HepG2 (cell line): ENCODE measurements at regions not wholly inside any gene's neighbourhood (a gene's known extent, or its start where the extent isn't known, plus 50 kb on each side); places are given as distances from the start of the nearest gene placed in this dataset.

Experiments used
- ADNP ChIP-seq: sonication (generic); formaldehyde crosslinking; IDR thresholded peaks from 2 replicates; pipeline ENCODE4 v1.4.0; 2020; ENCODE audit warnings: missing genetic modification reagents
- EEA1 ChIP-seq: sonication (generic); formaldehyde crosslinking; IDR thresholded peaks from 2 replicates; pipeline ENCODE4 v1.5.1; 2020; ENCODE audit warnings: mild to moderate bottlenecking, missing genetic modification reagents, borderline replicate concordance
- FOSL1 ChIP-seq: sonication (generic); formaldehyde crosslinking; IDR thresholded peaks from 2 replicates; pipeline ENCODE4 v1.9.0; 2021; ENCODE audit warnings: missing genetic modification reagents, borderline replicate concordance
- IRX3 ChIP-seq: sonication (generic); formaldehyde crosslinking; IDR thresholded peaks from 2 replicates; pipeline ENCODE4 v1.8.1; 2023; ENCODE audit warnings: mild to moderate bottlenecking, low read depth, missing genetic modification reagents, borderline replicate concordance
- NFRKB ChIP-seq: fragments of 450-650 bp; IDR thresholded peaks from 2 replicates; pipeline ENCODE4 v1.6.1; 2017
- SP140L ChIP-seq: sonication (generic); formaldehyde crosslinking; IDR thresholded peaks from 2 replicates; pipeline ENCODE4 v1.4.0; 2020; ENCODE audit warnings: missing genetic modification reagents, borderline replicate concordance
- SRF ChIP-seq: IDR thresholded peaks from 2 replicates; pipeline ENCODE4 v1.6.1; 2011; ENCODE audit warnings: mild to moderate bottlenecking, low read depth, low read length, moderate library complexity
- ZNF431 ChIP-seq: sonication (generic); formaldehyde crosslinking; IDR thresholded peaks from 2 replicates; pipeline ENCODE4 v1.9.0; 2022; ENCODE audit warnings: missing genetic modification reagents, low read depth, mild to moderate bottlenecking, borderline replicate concordance
- TF ChIP-seq, protein P1 (sequence below), 2 experiments: fragments of 450-650 bp in 1 of 2; sonication (generic) in 1 of 2; formaldehyde crosslinking in 1 of 2; IDR thresholded peaks; 2 replicates each; pipeline versions ENCODE4 v1.6.1 to v1.8.0; 2016 to 2022; ENCODE audit warnings: antibody characterized with exemption in 1 of 2, mild to moderate bottlenecking in 1 of 2, missing genetic modification reagents in 1 of 2

DNA sequence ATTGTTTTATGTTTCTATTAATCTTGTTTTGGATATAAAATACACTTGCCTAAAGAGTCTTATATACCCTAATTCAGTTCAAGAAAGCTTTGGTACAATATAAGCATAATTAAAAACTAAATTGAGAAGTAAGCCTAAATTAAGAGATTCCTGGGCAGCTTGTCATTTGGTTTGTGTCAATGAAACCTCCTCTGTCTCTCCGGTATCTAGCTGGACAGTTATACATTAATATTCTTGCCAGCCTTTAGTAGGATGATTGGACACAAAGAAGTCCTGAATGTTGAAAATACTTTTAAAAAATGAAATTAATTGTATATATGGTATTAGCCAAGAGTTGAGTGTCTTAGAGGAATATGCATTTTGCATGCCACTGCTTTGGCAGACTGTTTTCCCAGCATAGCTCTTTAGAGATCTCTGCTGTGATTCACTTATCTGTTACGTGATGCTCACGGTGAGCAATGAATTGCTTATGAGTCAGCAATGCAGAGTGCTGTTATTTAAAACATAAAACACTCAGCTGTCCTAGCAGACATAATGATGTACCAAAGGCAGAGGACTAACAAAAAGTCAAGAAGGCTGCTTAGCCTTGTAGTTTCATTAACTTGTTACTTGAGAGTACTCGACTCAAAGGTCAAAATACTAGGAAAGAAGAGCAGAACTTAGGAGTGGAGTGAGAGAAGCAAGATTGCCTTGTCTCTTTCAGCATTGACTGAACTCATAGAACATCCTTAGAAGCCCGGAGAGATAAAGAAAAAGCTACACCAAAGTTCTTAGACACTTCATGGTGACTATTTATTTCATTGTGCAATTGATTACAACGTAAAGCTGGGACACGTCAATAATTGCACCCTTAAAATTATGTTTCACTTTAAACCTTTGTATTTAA is 1296.1 kb upstream of the PCDH7 start (continued):
- TF ChIP-seq, protein P1, sequence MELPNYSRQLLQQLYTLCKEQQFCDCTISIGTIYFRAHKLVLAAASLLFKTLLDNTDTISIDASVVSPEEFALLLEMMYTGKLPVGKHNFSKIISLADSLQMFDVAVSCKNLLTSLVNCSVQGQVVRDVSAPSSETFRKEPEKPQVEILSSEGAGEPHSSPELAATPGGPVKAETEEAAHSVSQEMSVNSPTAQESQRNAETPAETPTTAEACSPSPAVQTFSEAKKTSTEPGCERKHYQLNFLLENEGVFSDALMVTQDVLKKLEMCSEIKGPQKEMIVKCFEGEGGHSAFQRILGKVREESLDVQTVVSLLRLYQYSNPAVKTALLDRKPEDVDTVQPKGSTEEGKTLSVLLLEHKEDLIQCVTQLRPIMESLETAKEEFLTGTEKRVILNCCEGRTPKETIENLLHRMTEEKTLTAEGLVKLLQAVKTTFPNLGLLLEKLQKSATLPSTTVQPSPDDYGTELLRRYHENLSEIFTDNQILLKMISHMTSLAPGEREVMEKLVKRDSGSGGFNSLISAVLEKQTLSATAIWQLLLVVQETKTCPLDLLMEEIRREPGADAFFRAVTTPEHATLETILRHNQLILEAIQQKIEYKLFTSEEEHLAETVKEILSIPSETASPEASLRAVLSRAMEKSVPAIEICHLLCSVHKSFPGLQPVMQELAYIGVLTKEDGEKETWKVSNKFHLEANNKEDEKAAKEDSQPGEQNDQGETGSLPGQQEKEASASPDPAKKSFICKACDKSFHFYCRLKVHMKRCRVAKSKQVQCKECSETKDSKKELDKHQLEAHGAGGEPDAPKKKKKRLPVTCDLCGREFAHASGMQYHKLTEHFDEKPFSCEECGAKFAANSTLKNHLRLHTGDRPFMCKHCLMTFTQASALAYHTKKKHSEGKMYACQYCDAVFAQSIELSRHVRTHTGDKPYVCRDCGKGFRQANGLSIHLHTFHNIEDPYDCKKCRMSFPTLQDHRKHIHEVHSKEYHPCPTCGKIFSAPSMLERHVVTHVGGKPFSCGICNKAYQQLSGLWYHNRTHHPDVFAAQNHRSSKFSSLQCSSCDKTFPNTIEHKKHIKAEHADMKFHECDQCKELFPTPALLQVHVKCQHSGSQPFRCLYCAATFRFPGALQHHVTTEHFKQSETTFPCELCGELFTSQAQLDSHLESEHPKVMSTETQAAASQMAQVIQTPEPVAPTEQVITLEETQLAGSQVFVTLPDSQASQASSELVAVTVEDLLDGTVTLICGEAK (IDR thresholded peaks at IDR 0.05) = no peak
- TF ChIP-seq, protein P1 (CRISPR knock-in tag; IDR thresholded peaks at IDR 0.05) = no peak
- TF ChIP-seq ZNF431 (no peak), EEA1 (CRISPR knock-in tag) (no peak), ADNP (CRISPR knock-in tag) (no peak), SRF (no peak), IRX3 (no peak), SP140L (CRISPR knock-in tag) (no peak), NFRKB (no peak), FOSL1 (CRISPR knock-in tag) (no peak)
